GM13977 (cell line): ENCODE measurements at regions not wholly inside any gene's neighbourhood (a gene's known extent, or its start where the extent isn't known, plus 50 kb on each side); places are given as distances from the start of the nearest gene placed in this dataset.

Experiments used
- DNase-seq: peaks from one replicate; pipeline ENCODE4 v3.0.0; 2012; ENCODE audit warnings: low spot score
- in situ Hi-C: fragments of 300-500 bp; cut with MboI; formaldehyde crosslinking; loops from one replicate; pipeline ENCODE4 v1.12.0; 2022; ENCODE audit warnings: low sequenced_read_pairs, low pct_unique_long_range_greater_than_20kb, mixed read lengths, inconsistent platforms; ENCODE audit not compliant: unreplicated experiment
- TF ChIP-seq, protein P1 (sequence below): IDR thresholded peaks from 2 replicates; pipeline ENCODE4 v1.5.1; 2012; ENCODE audit warnings: mild to moderate bottlenecking, control low read depth; ENCODE audit not compliant: insufficient read depth; ENCODE audit errors: extremely low read depth, missing control alignments

DNA sequence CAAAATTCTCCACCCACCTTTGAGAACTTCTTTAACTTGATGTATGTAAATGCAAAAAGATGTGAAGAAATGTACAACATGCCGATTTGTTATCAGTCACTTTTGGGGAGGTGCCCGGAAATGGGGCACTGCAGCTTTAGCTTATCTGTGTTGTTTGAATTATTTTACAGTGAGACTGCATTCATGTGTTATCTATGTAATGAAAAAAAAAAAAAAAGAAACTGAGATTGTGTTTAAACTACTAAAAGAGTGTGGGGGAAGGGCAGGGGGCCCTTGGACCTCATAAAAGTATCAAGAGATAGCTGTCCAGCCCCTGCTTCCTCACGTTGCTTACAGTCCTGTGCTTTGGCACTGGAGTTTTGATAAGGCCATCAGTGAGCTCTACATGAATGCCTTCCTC, 259.4 kb downstream of the STK31 start:
- TF ChIP-seq, protein P1, sequence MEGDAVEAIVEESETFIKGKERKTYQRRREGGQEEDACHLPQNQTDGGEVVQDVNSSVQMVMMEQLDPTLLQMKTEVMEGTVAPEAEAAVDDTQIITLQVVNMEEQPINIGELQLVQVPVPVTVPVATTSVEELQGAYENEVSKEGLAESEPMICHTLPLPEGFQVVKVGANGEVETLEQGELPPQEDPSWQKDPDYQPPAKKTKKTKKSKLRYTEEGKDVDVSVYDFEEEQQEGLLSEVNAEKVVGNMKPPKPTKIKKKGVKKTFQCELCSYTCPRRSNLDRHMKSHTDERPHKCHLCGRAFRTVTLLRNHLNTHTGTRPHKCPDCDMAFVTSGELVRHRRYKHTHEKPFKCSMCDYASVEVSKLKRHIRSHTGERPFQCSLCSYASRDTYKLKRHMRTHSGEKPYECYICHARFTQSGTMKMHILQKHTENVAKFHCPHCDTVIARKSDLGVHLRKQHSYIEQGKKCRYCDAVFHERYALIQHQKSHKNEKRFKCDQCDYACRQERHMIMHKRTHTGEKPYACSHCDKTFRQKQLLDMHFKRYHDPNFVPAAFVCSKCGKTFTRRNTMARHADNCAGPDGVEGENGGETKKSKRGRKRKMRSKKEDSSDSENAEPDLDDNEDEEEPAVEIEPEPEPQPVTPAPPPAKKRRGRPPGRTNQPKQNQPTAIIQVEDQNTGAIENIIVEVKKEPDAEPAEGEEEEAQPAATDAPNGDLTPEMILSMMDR = no peak
- DNase-seq = no peak
- in situ Hi-C loops = no loop called here

DNA sequence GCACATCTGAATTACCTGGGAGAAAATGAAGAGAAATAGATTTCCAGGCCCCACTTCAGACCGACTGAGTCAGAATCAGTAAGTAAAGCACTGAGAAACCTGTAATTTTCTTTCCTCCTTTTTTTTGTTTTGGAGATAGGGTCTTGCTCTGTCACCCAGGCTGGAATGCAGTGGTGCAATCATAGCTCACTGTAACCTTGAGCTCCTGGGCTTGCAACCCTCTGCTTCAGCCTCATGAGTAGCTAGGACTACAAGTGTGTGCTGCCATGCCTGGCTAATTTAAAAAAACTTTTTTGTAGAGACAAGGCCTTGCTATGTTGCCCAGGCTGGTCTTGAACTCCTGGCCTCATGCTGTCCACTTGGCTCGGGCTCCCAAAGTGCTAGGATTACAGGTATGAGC, 260.2 kb downstream of the STK31 start:
- in situ Hi-C loops = no loop called here
- TF ChIP-seq, protein P1 = no peak
- DNase-seq = no peak

DNA sequence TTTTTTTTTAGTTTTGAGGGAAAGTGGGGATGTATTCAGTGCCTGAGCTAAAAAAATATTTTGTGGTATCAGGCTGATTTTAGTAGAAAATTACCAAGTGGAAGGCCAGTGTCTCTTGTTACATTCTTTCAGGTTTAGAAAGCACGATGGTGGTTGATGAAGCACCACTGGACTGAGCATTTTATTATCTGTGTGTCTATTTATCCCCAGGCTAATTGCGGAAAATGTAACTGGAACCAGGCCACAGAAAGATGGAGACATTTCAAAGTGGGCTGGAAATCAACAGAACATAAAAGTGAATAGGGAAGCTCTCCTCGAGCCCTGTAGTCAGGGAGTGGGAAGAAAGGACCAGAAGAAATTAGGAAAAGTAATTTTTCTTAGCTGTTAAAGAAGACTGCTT, 261.0 kb downstream of the STK31 start:
- in situ Hi-C loops = no loop called here
- DNase-seq = no peak
- TF ChIP-seq, protein P1 = no peak

DNA sequence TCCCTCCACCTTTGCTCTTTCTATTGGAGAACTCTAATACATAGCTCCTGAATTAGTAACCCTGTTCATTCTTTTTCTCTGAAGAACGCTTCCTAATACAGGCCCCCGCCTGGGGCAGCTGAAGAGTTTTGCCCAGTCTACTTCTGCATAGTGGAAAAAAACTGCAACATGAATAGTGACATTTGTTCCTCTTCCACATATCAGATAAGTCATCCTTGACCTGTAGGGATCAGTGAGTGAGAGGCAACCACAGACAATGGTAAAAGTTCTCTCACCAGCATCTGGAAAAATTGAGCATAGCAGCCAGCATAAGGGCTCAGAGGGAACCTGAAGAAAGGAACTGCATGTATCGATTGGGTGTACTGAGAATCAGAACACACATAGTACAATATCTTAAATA, 262.0 kb downstream of the STK31 start:
- in situ Hi-C loops = no loop called here
- TF ChIP-seq, protein P1 = no peak
- DNase-seq = no peak

DNA sequence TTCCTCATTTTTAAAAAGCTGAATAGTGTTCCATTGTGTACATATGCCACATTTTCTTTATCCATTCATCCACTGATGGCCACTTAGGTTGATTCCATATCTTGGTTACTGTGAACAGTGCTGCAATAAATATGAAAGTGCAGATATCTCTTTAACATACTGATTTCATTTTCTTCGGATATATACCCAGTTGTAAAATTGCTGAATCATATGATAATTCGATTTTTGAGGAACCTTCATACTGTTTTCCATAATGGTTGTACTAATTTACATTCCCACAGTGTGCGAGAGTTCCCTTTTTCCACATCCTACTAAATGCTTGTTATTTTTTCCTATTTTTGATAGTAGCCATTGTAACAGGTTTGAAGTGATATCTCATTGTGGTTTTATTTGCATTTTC, 263.2 kb downstream of the STK31 start:
- TF ChIP-seq, protein P1 = no peak
- no peak for DNase-seq
- in situ Hi-C loops = no loop called here

DNA sequence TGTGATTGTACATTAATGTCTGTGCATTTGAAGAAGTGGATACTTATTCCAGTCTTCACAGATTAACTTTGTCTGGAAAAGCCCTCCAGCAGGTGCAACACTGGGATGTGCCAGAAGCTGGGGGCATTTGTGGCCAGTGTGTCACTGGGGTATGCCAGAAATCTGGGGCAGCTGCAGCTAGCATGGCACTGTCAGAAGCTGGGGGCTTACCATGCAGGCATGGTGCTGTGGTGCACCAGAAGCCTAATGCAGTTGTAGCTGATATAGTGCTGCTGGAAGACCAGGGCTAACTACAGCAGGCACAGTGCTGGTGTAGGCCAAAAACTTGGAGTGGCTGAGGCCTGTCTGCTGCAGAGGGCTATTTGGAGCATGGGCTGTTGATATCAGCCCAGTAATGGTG, 270.1 kb downstream of the STK31 start:
- in situ Hi-C loops = no loop called here
- TF ChIP-seq, protein P1 = no peak
- no peak for DNase-seq

DNA sequence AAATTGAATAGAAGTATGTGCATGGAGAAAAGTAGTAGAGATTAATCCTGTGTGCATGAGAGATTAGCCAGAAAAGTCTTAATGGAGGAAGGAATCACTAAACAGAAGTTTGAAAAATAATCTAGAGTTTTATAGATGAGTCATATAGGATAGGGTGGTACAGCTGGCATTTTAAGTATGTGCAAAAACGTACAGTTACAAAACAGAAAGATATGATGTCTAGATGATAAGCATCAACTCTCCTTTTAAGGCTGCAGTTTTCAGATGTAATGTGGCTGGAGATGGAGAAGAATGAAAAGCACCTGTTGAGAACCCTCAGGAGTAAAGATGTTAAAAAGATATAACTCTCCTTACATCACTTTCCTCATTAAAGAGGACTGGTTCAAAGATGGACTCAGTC, 271.3 kb downstream of the STK31 start:
- in situ Hi-C loops = no loop called here
- no peak for DNase-seq
- TF ChIP-seq, protein P1 = no peak
